GM21515 (cell line): ENCODE measurements at regions not wholly inside any gene's neighbourhood (a gene's known extent, or its start where the extent isn't known, plus 50 kb on each side); places are given as distances from the start of the nearest gene placed in this dataset.

Experiments used
- ATAC-seq: cut with Tn5 transposase; IDR thresholded peaks from one replicate; pipeline ENCODE4 v1.9.1; 2021; ENCODE audit not compliant: unreplicated experiment

GRCh38 chr1:65486613-65487012 lies 66.1 kb downstream of the LEPR start:
- ATAC-seq: no peak

DNA sequence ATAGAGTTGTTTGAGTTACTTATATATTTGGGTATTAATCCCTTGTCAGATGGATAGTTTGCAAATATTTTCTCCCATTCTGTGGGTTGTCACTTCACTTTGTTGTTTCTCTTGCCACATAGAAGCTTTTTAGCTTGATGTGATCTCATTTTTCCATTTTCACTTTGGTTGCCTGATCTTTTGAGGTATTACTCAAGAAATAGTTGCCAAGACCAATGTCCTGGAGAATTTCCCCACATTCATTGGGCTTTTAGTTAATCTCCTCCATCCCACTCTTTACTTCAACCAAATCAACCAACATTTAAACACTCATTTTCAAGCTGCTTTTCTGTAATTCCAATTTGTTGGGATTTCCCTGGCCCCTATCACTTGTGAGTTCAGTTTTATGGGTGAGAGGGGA lies 69.0 kb downstream of the LEPR start:
- ATAC-seq: no peak

- ATAC-seq: no peak
Observed at GRCh38 chr1:65490231-65491009, 70.0 kb downstream of the LEPR start.

- no peak for ATAC-seq
Observed at GRCh38 chr1:65491472-65491871, 71.0 kb downstream of the LEPR start.

- no peak for ATAC-seq
Observed at GRCh38 chr1:65493802-65494201, 73.3 kb downstream of the LEPR start.

- ATAC-seq: no peak
Observed at GRCh38 chr1:65494671-65495070, 74.2 kb downstream of the LEPR start.

DNA sequence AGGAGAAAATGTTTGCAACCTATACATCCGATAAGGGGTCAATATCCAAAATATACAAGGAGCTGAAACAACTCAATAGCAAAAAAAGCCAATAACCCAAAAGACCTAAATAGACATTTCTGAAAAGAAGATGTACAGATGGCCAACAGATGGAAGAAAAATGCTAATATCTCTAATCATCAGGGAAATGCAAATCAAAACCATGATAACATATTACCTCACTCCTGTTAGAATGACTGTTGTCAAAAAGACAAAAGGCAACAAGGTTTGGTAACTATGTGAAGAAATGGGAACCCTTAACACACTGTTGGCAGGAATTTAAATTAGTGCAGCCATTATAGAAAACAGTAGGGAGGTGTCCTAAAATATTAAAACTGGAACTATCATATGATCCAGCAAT lies 74.7 kb downstream of the LEPR start:
- no peak for ATAC-seq

DNA sequence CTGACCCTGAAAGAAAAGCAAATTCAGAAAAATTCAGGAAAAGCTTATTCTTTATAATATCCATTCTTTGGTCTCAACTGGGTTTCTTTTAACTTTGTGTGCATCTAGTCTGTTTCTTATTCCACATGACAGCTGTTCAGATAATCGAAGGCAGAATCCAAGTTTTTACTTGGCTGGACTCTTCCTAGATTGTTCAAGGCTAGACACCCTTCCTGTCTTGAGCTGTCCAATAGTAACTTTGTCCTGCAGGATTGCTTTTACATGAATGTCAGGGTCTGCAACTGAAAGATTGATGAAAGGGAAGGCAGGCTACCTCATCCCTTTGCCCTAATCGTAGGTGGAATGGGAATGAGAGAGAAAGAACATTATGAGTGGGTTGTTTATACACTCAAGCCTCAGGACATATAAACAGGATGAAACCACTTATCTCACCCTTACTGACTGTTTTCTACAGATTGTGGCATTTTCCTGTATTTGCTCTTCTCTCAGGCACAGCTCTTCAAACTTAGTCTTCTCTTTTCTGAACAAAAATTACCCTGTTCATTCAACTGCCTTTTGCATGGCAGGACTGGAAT lies 76.9 kb downstream of the LEPR start:
- ATAC-seq: no peak

GRCh38 chr1:65503427-65503826 lies 83.0 kb downstream of the LEPR start:
- ATAC-seq: no peak

DNA sequence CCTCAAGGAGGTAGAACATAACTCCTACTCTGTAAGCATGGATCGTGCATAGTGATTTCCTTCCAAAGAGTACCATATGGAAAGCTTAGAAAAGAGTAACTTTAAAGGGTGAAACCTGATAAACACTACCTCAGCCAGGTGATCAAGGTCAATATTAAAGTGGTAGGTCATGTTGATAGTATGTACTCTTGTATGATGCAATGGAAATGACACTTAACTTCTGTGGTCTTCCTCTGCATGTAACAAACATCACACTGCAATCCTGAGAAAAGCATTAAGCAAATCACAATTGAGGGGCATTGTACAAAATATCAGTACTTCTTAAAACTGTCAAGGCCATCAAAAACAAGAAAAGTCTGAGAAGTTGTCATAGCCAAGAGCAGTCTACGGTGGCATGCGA lies 83.8 kb downstream of the LEPR start:
- no peak for ATAC-seq

- ATAC-seq: no peak
Observed at GRCh38 chr1:65505547-65506300, 85.3 kb downstream of the LEPR start.

- ATAC-seq: no peak
Observed at GRCh38 chr1:65508051-65508450, 87.6 kb downstream of the LEPR start.

- ATAC-seq: no peak
Observed at GRCh38 chr1:65509912-65510680, 89.6 kb downstream of the LEPR start.

DNA sequence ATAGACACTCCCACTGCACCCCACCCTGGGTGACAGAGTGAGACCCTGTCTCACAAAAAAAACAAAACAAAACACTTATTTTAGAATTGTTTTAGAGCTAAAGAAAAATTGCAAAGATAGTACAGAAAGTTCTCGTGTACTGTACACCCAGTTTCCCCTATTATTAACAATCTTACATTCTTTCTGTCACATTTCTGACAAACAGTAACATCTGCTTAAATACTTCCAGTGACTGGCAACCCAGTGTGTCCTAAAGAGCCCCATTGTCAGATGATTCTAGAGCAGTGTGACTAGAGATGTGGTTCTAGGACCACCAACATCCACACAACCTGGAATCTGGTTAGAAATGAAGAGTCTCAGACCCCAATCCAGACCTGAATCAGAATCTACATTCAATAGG lies 90.5 kb downstream of the LEPR start:
- no peak for ATAC-seq

- ATAC-seq: no peak
Observed at GRCh38 chr1:65512383-65512782, 91.9 kb downstream of the LEPR start.

GRCh38 chr1:65512967-65513780 lies 92.7 kb downstream of the LEPR start:
- no peak for ATAC-seq

- ATAC-seq: no peak
Observed at GRCh38 chr1:65514041-65514440, 93.6 kb downstream of the LEPR start.

DNA sequence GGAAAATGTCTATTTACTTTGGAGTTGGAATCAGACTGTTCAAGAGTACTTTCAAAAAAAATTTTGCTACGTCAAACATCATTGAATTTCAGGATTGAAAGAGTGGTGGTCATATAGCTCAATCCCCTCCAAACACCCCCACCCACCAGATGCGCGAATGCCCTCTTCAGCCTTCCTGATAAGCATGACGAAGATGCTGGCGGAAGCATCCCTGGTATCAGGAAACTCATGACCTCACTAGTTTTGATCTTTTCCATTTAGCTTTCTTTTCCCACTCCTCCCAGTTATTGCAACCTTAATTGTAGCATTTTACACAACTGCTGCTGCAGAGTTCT lies 104.4 kb downstream of the LEPR start:
- no peak for ATAC-seq

DNA sequence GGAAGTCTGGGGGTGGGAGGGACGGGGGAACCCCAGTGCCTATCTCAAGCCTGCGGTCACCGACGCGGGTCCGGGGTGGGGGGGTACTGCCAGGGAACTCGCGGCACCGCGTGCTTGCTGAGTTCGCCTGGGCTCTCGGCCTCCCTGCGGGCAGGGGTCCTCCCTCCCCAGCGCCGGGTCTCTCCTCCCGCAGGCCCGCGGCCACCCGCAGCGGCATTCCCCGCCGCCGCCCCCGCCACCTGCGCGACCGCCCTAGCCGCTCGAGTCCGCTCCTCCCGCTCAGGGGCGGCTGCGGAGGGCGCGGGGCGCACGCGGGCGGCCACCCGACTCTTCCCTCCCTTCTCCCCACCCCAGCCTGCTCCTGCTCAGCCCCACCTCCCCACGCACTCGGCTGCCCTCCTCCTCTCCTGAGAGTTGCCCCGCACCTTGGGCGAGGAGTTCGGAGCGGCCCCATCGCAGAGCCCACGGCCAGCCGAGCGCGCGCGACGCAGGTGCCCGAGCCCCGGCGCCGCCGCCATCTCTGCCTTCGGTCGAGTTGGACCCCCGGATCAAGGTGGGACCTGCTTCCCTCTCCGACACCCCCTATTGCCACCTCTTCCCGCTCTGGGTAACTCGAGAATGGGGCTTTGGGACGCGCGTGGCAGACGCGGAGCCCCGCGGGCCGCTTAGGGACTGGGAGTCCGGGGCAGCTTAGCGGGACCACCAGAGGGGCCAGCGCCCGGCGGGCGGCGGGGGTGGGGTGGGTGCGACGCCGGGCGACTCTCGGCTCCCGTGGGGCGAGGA lies 105.0 kb downstream of the LEPR start:
- no peak for ATAC-seq

DNA sequence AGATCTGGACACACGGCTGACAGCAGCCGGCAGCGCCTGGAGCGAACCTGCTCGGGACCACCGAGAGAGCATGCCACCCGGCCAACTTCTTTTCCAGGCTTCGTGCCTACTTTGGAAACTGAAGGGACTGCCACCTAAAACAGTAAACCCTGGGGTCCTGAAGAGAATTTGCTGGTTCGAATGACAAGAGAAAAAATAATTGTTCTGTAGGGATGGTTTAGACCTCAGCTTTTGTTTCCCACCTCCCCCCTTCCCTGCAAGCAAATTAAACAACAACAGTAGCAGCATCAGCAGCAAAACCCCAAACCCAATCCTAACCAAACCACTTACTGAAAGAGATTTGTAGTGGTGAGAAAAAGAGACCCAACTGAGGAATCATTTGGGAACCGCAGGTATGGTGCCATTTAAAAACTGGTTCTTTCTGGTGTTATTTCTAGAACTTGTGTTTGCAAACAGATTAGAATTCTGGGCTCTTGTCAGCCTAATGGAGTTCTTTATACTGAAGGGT lies 105.6 kb downstream of the LEPR start:
- ATAC-seq: no peak
